B cell (primary cell): ENCODE measurements at regions not wholly inside any gene's neighbourhood (a gene's known extent, or its start where the extent isn't known, plus 50 kb on each side); places are given as distances from the start of the nearest gene placed in this dataset.

ENCODE experiments used
- ATAC-seq: fragments of 200-7000 bp; cut with Tn5 transposase; one replicate; pipeline ENCODE4 v1.10.0; 2021; ENCODE audit warnings: low read depth, mild to moderate bottlenecking, moderate number of reproducible peaks, moderate library complexity
- CTCF ChIA-PET: fragments of 350-600 bp; sonication (Branson Sonifier 250); formaldehyde crosslinking; loops from one replicate; lab custom pipeline; 2021; ENCODE audit warnings: antibody characterized with exemption, inconsistent platforms; lab: Charles Lee
- POLR2A ChIA-PET: fragments of 350-600 bp; sonication (Branson Sonifier 250); formaldehyde crosslinking; loops from one replicate; lab custom pipeline; 2021; ENCODE audit warnings: antibody characterized with exemption; lab: Charles Lee
- DNase-seq: peaks from one replicate; pipeline ENCODE4 v3.0.0; 2013
- H2AFZ ChIP-seq: 2 replicates; pipeline ENCODE4 v1.6.1; 2012; ENCODE audit warnings: mild to moderate bottlenecking, low read depth, low read length; ENCODE audit not compliant: insufficient read depth, poor library complexity, severe bottlenecking
- H3K27ac ChIP-seq, 2 donors: 1 replicate in 1 of 2; 2 replicates in 1 of 2; pipeline ENCODE4 v1.5.1; 2012 to 2013; ENCODE audit warnings: low read length in 2 of 2, mild to moderate bottlenecking in 2 of 2, moderate library complexity in 1 of 2
- H3K27me3 ChIP-seq, 4 experiments: fragments of 200-600 bp in 1 of 4; sonication (generic) in 1 of 4; replicated peaks in 1 of 4; 1 replicate in 2 of 4; 2 replicates in 2 of 4; pipeline versions ENCODE4 v1.6.1 to v1.7.0; 2013 to 2016; ENCODE audit warnings: low read length in 3 of 4, mild to moderate bottlenecking in 2 of 4, mixed read lengths in 1 of 4, moderate library complexity in 1 of 4; ENCODE audit not compliant: insufficient read depth in 4 of 4, control insufficient read depth in 3 of 4; ENCODE audit errors: control extremely low read depth in 1 of 4
- H3K36me3 ChIP-seq, 2 experiments: replicated peaks in 1 of 2; 1 replicate in 1 of 2; 2 replicates in 1 of 2; pipeline versions ENCODE4 v1.6.1 to v1.7.1; 2013; ENCODE audit warnings: low read length in 1 of 2; ENCODE audit not compliant: insufficient read depth in 2 of 2, control insufficient read depth in 1 of 2; ENCODE audit errors: control extremely low read depth in 1 of 2, extremely low read depth in 1 of 2
- H3K4me1 ChIP-seq, 2 donors: fragments of 200-600 bp in 1 of 2; sonication (generic) in 1 of 2; 1 replicate in 1 of 2; 2 replicates in 1 of 2; pipeline versions ENCODE4 v1.5.1 to v1.6.1; 2013 to 2017; ENCODE audit warnings: low read length in 2 of 2; ENCODE audit not compliant: control insufficient read depth in 2 of 2, insufficient read depth in 2 of 2
- H3K4me2 ChIP-seq: replicated peaks from 2 replicates; pipeline ENCODE3; 2012; ENCODE audit warnings: mild to moderate bottlenecking, low read depth, low read length; ENCODE audit not compliant: poor library complexity, severe bottlenecking
- H3K4me3 ChIP-seq, 5 experiments: fragments of 200-600 bp in 1 of 5; sonication (generic) in 1 of 5; 1 replicate in 3 of 5; 2 replicates in 2 of 5; pipeline versions ENCODE4 v1.5.1 to v1.7.0; 2011 to 2016; ENCODE audit warnings: low read length in 4 of 5, mild to moderate bottlenecking in 4 of 5, low read depth in 2 of 5, control low read depth in 1 of 5, moderate library complexity in 1 of 5; ENCODE audit not compliant: insufficient read depth in 1 of 5; ENCODE audit errors: control extremely low read depth in 1 of 5, extremely low read depth in 1 of 5
- H3K79me2 ChIP-seq: fragments of 200-600 bp; sonication (generic); one replicate; pipeline ENCODE4 v1.6.0; 2016; ENCODE audit warnings: low read length; ENCODE audit not compliant: control insufficient read depth, insufficient read depth
- H3K9ac ChIP-seq: fragments of 200-600 bp; sonication (generic); 2 replicates; pipeline ENCODE4 v1.6.1; 2017; ENCODE audit warnings: mild to moderate bottlenecking, low read length, moderate library complexity
- H3K9me3 ChIP-seq, 3 donors: one replicate each; pipeline versions ENCODE4 v1.6.1 to v1.7.1; 2013; ENCODE audit warnings: low read length in 2 of 3; ENCODE audit not compliant: control insufficient read depth in 2 of 3, insufficient read depth in 1 of 3; ENCODE audit errors: control extremely low read depth in 1 of 3
- H4K20me1 ChIP-seq: 2 replicates; pipeline ENCODE4 v1.6.0; 2012; ENCODE audit warnings: mild to moderate bottlenecking, low read length; ENCODE audit not compliant: insufficient read depth, control insufficient read depth, poor library complexity, severe bottlenecking
- H3K27ac Mint-ChIP-seq: one replicate; pipeline ENCODE4 v1.8.0; 2021; ENCODE audit warnings: mixed read lengths
- H3K27me3 Mint-ChIP-seq: one replicate; pipeline ENCODE4 v1.8.0; 2021; ENCODE audit warnings: mixed read lengths
- H3K4me1 Mint-ChIP-seq: one replicate; pipeline ENCODE4 v1.8.0; 2021; ENCODE audit warnings: mixed read lengths
- H3K4me3 Mint-ChIP-seq: one replicate; pipeline ENCODE4 v1.8.0; 2021; ENCODE audit warnings: mixed read lengths
- H3K9me3 Mint-ChIP-seq: one replicate; pipeline ENCODE4 v1.8.0; 2022; ENCODE audit warnings: mixed read lengths; ENCODE audit not compliant: insufficient read depth
- EZH2 ChIP-seq: IDR thresholded peaks from 2 replicates; pipeline ENCODE4 v1.6.1; 2012; ENCODE audit warnings: borderline replicate concordance, low read depth, mild to moderate bottlenecking, moderate library complexity, low read length; ENCODE audit not compliant: insufficient read depth, poor library complexity, severe bottlenecking
- WGBS: methylation state at CpG from one replicate; pipeline ENCODE4 v1.1.5; 2013; ENCODE audit warnings: missing lambda C conversion rate; ENCODE audit not compliant: insufficient coverage; 5-methylcytosine and 5-hydroxymethylcytosine counted together
- intact Hi-C: fragments of 100-400 bp; cut with micrococcal nuclease; formaldehyde crosslinking; loops from one replicate; pipeline ENCODE4 v1.10.0; 2022
- TF ChIP-seq, protein P1 (sequence below): fragments of 200-600 bp; IDR thresholded peaks from one replicate; pipeline ENCODE4 v1.8.0; 2022; ENCODE audit warnings: antibody characterized with exemption, mild to moderate bottlenecking

DNA sequence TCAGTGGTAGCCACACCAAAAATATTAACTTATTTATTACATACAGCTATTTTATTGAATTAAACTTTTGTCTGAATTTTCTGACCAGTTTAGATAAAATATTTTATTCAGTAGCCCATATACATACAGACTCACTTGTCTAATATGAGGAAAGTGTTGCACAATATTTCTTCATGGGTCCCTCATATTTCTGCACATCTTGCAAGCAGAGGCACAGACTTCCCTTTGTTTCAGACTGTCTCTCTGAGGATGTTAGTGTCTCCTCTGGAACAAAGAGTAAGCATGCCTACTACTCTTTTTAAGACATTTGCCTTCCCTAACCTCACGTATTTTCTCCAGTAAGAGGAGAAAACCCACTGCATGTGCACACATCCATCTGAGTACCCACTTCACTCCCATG lies 81.2 kb downstream of the OR5AK2 start:
- no peaks in the 10 kb centered on the region for H3K4me1 Mint-ChIP-seq

DNA sequence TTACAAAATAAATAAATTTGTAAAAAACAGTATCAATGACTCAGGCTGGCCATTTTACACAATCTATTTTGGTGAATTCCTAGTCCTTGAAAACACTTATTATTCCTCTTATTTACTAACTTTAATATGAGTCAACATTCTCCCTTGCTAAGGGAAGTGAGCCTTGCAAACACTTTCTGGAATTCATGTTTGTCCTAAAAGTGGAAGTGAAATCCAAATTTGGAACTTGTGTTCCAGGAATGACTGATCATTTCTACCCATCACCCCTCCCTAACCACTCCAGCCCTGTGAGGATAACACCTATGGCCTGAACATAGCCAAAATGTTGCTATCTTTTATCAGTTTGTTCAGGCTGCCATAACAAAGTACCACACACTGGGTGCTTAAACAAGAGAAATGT lies 83.1 kb downstream of the OR5AK2 start:
- no peaks in the 10 kb centered on the region for H3K9me3 Mint-ChIP-seq
- no peak overlapping the region for H3K27ac ChIP-seq
- H2AFZ ChIP-seq, result no peak overlapping the region
- H4K20me1 ChIP-seq, result no peaks in the 10 kb centered on the region
- no peak overlapping the region for H3K4me3 ChIP-seq
- no peaks in the 10 kb centered on the region for H3K4me1 Mint-ChIP-seq
- H3K4me1 ChIP-seq, result no peaks in the 10 kb centered on the region
- intact Hi-C loops, result no loop called here
- H3K27me3 Mint-ChIP-seq, result no peaks in the 10 kb centered on the region
- ATAC-seq, result no peak
- no peaks in the 10 kb centered on the region for H3K9me3 ChIP-seq
- no peak for DNase-seq
- H3K36me3 ChIP-seq, result no peaks in the 10 kb centered on the region
- ChIA-PET POLR2A (no interaction called here), CTCF (no interaction called here)
- H3K9ac ChIP-seq, result no peak overlapping the region
- H3K27ac Mint-ChIP-seq, result no peak overlapping the region
- H3K4me2 ChIP-seq, result no peak overlapping the region
- no peak overlapping the region for H3K4me3 Mint-ChIP-seq
- H3K27me3 ChIP-seq, result no peaks in the 10 kb centered on the region
- TF ChIP-seq EZH2, result no peak
- TF ChIP-seq, protein P1, sequence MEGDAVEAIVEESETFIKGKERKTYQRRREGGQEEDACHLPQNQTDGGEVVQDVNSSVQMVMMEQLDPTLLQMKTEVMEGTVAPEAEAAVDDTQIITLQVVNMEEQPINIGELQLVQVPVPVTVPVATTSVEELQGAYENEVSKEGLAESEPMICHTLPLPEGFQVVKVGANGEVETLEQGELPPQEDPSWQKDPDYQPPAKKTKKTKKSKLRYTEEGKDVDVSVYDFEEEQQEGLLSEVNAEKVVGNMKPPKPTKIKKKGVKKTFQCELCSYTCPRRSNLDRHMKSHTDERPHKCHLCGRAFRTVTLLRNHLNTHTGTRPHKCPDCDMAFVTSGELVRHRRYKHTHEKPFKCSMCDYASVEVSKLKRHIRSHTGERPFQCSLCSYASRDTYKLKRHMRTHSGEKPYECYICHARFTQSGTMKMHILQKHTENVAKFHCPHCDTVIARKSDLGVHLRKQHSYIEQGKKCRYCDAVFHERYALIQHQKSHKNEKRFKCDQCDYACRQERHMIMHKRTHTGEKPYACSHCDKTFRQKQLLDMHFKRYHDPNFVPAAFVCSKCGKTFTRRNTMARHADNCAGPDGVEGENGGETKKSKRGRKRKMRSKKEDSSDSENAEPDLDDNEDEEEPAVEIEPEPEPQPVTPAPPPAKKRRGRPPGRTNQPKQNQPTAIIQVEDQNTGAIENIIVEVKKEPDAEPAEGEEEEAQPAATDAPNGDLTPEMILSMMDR, result no peak
- H3K79me2 ChIP-seq, result no peaks in the 10 kb centered on the region

More for the DNA sequence above, 81.2 kb downstream of the OR5AK2 start:
- Histone ChIP-seq H3K27ac (no peak overlapping the region), H3K27me3 (no peaks in the 10 kb centered on the region), H3K79me2 (no peaks in the 10 kb centered on the region), H3K4me3 (no peak overlapping the region), H3K36me3 (no peaks in the 10 kb centered on the region), H2AFZ (no peak overlapping the region), H4K20me1 (no peaks in the 10 kb centered on the region), H3K4me2 (no peak overlapping the region), H3K9me3 (no peaks in the 10 kb centered on the region), H3K9ac (no peak overlapping the region), H3K4me1 (no peaks in the 10 kb centered on the region)
- TF ChIP-seq EZH2, result no peak
- TF ChIP-seq, protein P1, result no peak
- ChIA-PET POLR2A (no interaction called here), CTCF (no interaction called here)
- 80% methylated on average over 1 of the region's 1 CpG for WGBS
- Mint-ChIP-seq H3K27ac (no peak overlapping the region), H3K4me3 (no peak overlapping the region), H3K9me3 (no peaks in the 10 kb centered on the region), H3K27me3 (no peaks in the 10 kb centered on the region)
- intact Hi-C loops, result no loop called here
- no peak for ATAC-seq
- no peak for DNase-seq
